H1 (cell line): ENCODE measurements at regions not wholly inside any gene's neighbourhood (a gene's known extent, or its start where the extent isn't known, plus 50 kb on each side); places are given as distances from the start of the nearest gene placed in this dataset.

Experiments
- CTCF ChIA-PET: fragments of 300-600 bp; sonication (Branson Sonifier 250); formaldehyde crosslinking; loops from one replicate; lab custom pipeline; 2021; ENCODE audit not compliant: partially characterized antibody; lab: Charles Lee
- POLR2A ChIA-PET: fragments of 300-600 bp; sonication (Branson Sonifier 250); formaldehyde crosslinking; loops from one replicate; lab custom pipeline; 2021; ENCODE audit warnings: inconsistent platforms; ENCODE audit not compliant: partially characterized antibody; lab: Charles Lee
- DNase-seq, 2 experiments: peaks; one replicate each; pipeline versions ENCODE4 v3.0.0 to v3.0.0-alpha.2; 2010 to 2022; ENCODE audit warnings: low spot score in 2 of 2, low read depth in 1 of 2, mixed read lengths in 1 of 2
- FAIRE-seq: peaks from 2 replicates; lab custom pipeline; 2011; peaks lifted over from hg19 to GRCh38; lab: Jason Lieb, UNC
- H2AFZ ChIP-seq: 2 replicates; pipeline ENCODE4 v1.8.1; 2012; ENCODE audit warnings: low read length, inconsistent platforms
- H2AK5ac ChIP-seq: 2 replicates; pipeline ENCODE4 v1.6.1; 2013; ENCODE audit warnings: low read depth, low read length
- H2BK120ac ChIP-seq: replicated peaks from 2 replicates; pipeline ENCODE3; 2013; ENCODE audit warnings: low read depth, low read length, inconsistent platforms
- H2BK12ac ChIP-seq: 2 replicates; pipeline ENCODE4 v1.6.1; 2013; ENCODE audit warnings: low read depth, low read length
- H2BK15ac ChIP-seq: 2 replicates; pipeline ENCODE4 v1.6.1; 2013; ENCODE audit warnings: low read length
- H2BK20ac ChIP-seq: 2 replicates; pipeline ENCODE4 v1.6.1; 2013; ENCODE audit warnings: low read length
- H2BK5ac ChIP-seq: 2 replicates; pipeline ENCODE4 v1.6.1; 2013; ENCODE audit warnings: low read depth, low read length
- H3K14ac ChIP-seq: 2 replicates; pipeline ENCODE4 v1.6.1; 2013; ENCODE audit warnings: inconsistent platforms; ENCODE audit not compliant: insufficient read length
- H3K18ac ChIP-seq: 2 replicates; pipeline ENCODE4 v1.6.1; 2013; ENCODE audit warnings: low read length; ENCODE audit errors: extremely low read depth
- H3K23ac ChIP-seq: 2 replicates; pipeline ENCODE4 v1.6.1; 2013; ENCODE audit warnings: inconsistent platforms; ENCODE audit not compliant: insufficient read length
- H3K23me2 ChIP-seq: 2 replicates; pipeline ENCODE4 v1.6.1; 2013; ENCODE audit warnings: low read depth, low read length
- H3K27ac ChIP-seq: 2 replicates; pipeline ENCODE4 v1.6.1; 2011; ENCODE audit warnings: low read depth, low read length, inconsistent platforms
- H3K27me3 ChIP-seq, 4 experiments: replicated peaks in 1 of 4; 1 replicate in 1 of 4; 2 replicates in 3 of 4; pipeline versions ENCODE4 v1.6.1 to v1.8.1; 2011 to 2013; ENCODE audit warnings: low read length in 3 of 4, mild to moderate bottlenecking in 3 of 4, inconsistent platforms in 2 of 4, mixed read lengths in 2 of 4, moderate library complexity in 1 of 4; ENCODE audit not compliant: control insufficient read depth in 3 of 4, insufficient read depth in 3 of 4; ENCODE audit errors: extremely low read depth in 1 of 4
- H3K36me3 ChIP-seq, 4 experiments: 2 replicates each; pipeline versions ENCODE4 v1.6.1 to v1.8.1; 2011 to 2013; ENCODE audit warnings: mild to moderate bottlenecking in 4 of 4, low read length in 3 of 4, moderate library complexity in 2 of 4, control low read depth in 1 of 4, inconsistent platforms in 1 of 4; ENCODE audit not compliant: insufficient read depth in 4 of 4, control insufficient read depth in 2 of 4
- H3K4ac ChIP-seq: replicated peaks from 2 replicates; pipeline ENCODE3; 2013; ENCODE audit warnings: low read length, low read depth, mixed read lengths, inconsistent platforms; ENCODE audit not compliant: insufficient read length
- H3K4me1 ChIP-seq, 4 experiments: replicated peaks in 1 of 4; 1 replicate in 1 of 4; 2 replicates in 3 of 4; pipeline versions ENCODE4 v1.6.1 to v1.8.1; 2011 to 2013; ENCODE audit warnings: low read length in 3 of 4, inconsistent platforms in 2 of 4, mixed read lengths in 1 of 4; ENCODE audit not compliant: insufficient read depth in 4 of 4, control insufficient read depth in 3 of 4
- H3K4me2 ChIP-seq, 2 experiments: 2 replicates each; pipeline versions ENCODE4 v1.6.1 to v1.8.1; 2011 to 2013; ENCODE audit warnings: low read depth in 2 of 2, low read length in 2 of 2, control low read depth in 1 of 2, inconsistent platforms in 1 of 2, mild to moderate bottlenecking in 1 of 2; ENCODE audit not compliant: insufficient read depth in 1 of 2
- H3K4me3 ChIP-seq, 4 experiments: fragments of 200-600, 300-600 bp in 1 of 4; sonication (generic), shearing (Covaris generic), sonication (Bioruptor Twin) in 1 of 4; 2 replicates each; pipeline versions ENCODE4 v1.5.1 to v1.8.1; 2011 to 2016; ENCODE audit warnings: low read length in 4 of 4, low read depth in 3 of 4, control low read depth in 2 of 4, inconsistent platforms in 2 of 4, mild to moderate bottlenecking in 2 of 4, mixed read lengths in 1 of 4, moderate library complexity in 1 of 4; ENCODE audit not compliant: insufficient read depth in 2 of 4; ENCODE audit errors: extremely low read depth in 1 of 4
- H3K56ac ChIP-seq: replicated peaks from 2 replicates; pipeline ENCODE3; 2013; ENCODE audit warnings: low read depth, mild to moderate bottlenecking, mixed read lengths, low read length, inconsistent platforms; ENCODE audit not compliant: insufficient read length
- H3K79me1 ChIP-seq: 2 replicates; pipeline ENCODE4 v1.6.1; 2013; ENCODE audit warnings: low read depth, low read length, control low read depth
- H3K79me2 ChIP-seq, 2 experiments: 2 replicates each; pipeline versions ENCODE4 v1.6.1 to v1.8.1; 2012 to 2013; ENCODE audit warnings: low read length in 2 of 2, mild to moderate bottlenecking in 2 of 2, inconsistent platforms in 1 of 2; ENCODE audit not compliant: insufficient read depth in 2 of 2, control insufficient read depth in 1 of 2
- H3K9ac ChIP-seq, 4 experiments: replicated peaks in 1 of 4; 1 replicate in 1 of 4; 2 replicates in 3 of 4; pipeline versions ENCODE4 v1.6.1 to v1.8.1; 2011 to 2013; ENCODE audit warnings: low read depth in 3 of 4, low read length in 3 of 4, control low read depth in 2 of 4, mild to moderate bottlenecking in 2 of 4, moderate library complexity in 2 of 4, inconsistent platforms in 1 of 4; ENCODE audit errors: extremely low read depth in 1 of 4
- H3K9me3 ChIP-seq, 2 experiments: 2 replicates each; pipeline versions ENCODE4 v1.6.1 to v1.8.1; 2012 to 2013; ENCODE audit warnings: mild to moderate bottlenecking in 2 of 2, moderate library complexity in 2 of 2, control low read depth in 1 of 2, inconsistent platforms in 1 of 2, low read depth in 1 of 2, low read length in 1 of 2, mixed read lengths in 1 of 2; ENCODE audit not compliant: insufficient read depth in 2 of 2
- H4K20me1 ChIP-seq, 2 experiments: replicated peaks in 1 of 2; 2 replicates each; pipeline versions ENCODE3 to v1.8.1; 2011 to 2013; ENCODE audit warnings: inconsistent platforms in 2 of 2, low read length in 2 of 2, mild to moderate bottlenecking in 1 of 2; ENCODE audit not compliant: insufficient read depth in 2 of 2, control insufficient read depth in 1 of 2
- H4K5ac ChIP-seq: 2 replicates; pipeline ENCODE4 v1.6.1; 2013; ENCODE audit warnings: low read length, low read depth, mixed read lengths, inconsistent platforms; ENCODE audit not compliant: insufficient read length
- H4K8ac ChIP-seq: 2 replicates; pipeline ENCODE4 v1.8.0; 2013; ENCODE audit warnings: mild to moderate bottlenecking, moderate library complexity, low read length, inconsistent platforms; ENCODE audit not compliant: insufficient read depth; ENCODE audit errors: extremely low read depth
- H4K91ac ChIP-seq: replicated peaks from 2 replicates; pipeline ENCODE3; 2013; ENCODE audit warnings: low read length, mixed read lengths, inconsistent platforms; ENCODE audit not compliant: insufficient read length
- BACH1 ChIP-seq: IDR thresholded peaks from 2 replicates; pipeline ENCODE4 v1.6.1; 2012; ENCODE audit warnings: low read length, improper control_type of control experiment
- CBX5 ChIP-seq: fragments of 300-800, 300-1000 bp; sonication (generic); IDR thresholded peaks from 2 replicates; pipeline ENCODE4 v1.7.1; 2016; ENCODE audit warnings: antibody characterized with exemption, low read length, low read depth
- TAF1 ChIP-seq: IDR thresholded peaks from 2 replicates; pipeline ENCODE4 v1.6.1; 2011; ENCODE audit warnings: mild to moderate bottlenecking, low read depth, low read length
- TEAD4 ChIP-seq: IDR thresholded peaks from 2 replicates; pipeline ENCODE4 v1.6.1; 2012; ENCODE audit warnings: low read depth, low read length, inconsistent platforms, mixed read lengths
- WGBS, 2 experiments: shearing (Covaris generic) in 1 of 2; methylation state at CpG; one replicate each; pipeline versions ENCODE4 v1.1.6 to v1.1.7; 2013 to 2015; ENCODE audit warnings: low lambda C conversion rate in 2 of 2, mixed read lengths in 2 of 2, inconsistent platforms in 1 of 2, low coverage in 1 of 2, missing lambda C conversion rate in 1 of 2; ENCODE audit not compliant: insufficient replicate concordance in 2 of 2, insufficient coverage in 1 of 2, insufficient read length in 1 of 2; ENCODE audit errors: extremely low coverage in 1 of 2, missing lambda C conversion rate in 1 of 2; 5-methylcytosine and 5-hydroxymethylcytosine counted together

DNA sequence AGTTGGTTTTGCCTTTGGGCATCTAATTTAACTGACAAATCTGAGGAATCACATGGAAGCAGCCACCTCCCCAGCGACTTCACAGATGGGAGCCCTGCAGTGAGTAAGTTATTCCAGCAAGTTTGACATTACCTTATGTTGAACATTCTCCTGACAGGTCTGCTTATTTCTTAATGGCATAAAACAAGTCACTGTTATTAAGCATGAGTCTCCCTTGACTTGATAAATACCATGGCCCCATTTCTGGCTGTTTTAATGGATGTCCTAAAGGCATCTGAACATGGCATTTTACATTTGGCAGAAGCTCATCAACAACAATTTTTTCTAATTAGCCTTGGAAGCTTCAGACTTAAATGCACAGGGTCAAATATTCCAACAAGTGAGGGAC is 92.6 kb upstream of the CREB1 start:
- FAIRE-seq, result no peak
- no peaks in the 10 kb centered on the region for H3K23me2 ChIP-seq
- no peak overlapping the region for H2BK20ac ChIP-seq
- H2BK15ac ChIP-seq, result no peak overlapping the region
- no peak overlapping the region for H3K4me3 ChIP-seq
- H3K4ac ChIP-seq, result no peak overlapping the region
- H3K23ac ChIP-seq, result no peak overlapping the region
- no peak overlapping the region for H3K56ac ChIP-seq
- no peak overlapping the region for H3K27ac ChIP-seq
- DNase-seq, result no peak
- no peaks in the 10 kb centered on the region for H4K20me1 ChIP-seq
- H3K9ac ChIP-seq, result no peak overlapping the region
- H4K8ac ChIP-seq, result no peak overlapping the region
- H2AK5ac ChIP-seq, result no peak overlapping the region
- ChIA-PET POLR2A (no interaction called here), CTCF (interaction anchor here (0.6 kb wide), 1 partner anchor 471 kb away, joined by 4 read pairs; no protein-coding TSS in a partner anchor)
- H3K14ac ChIP-seq, result no peak overlapping the region
- H2BK5ac ChIP-seq, result no peak overlapping the region
- no peaks in the 10 kb centered on the region for H3K36me3 ChIP-seq
- no peak overlapping the region for H3K4me2 ChIP-seq
- no peaks in the 10 kb centered on the region for H3K4me1 ChIP-seq
- H3K79me2 ChIP-seq, result no peaks in the 10 kb centered on the region
- no peak overlapping the region for H3K18ac ChIP-seq
- H2BK120ac ChIP-seq, result no peak overlapping the region
- no peak for TF ChIP-seq TEAD4
- TF ChIP-seq TAF1, result no peak
- TF ChIP-seq BACH1, result no peak
- TF ChIP-seq CBX5, result no peak
- WGBS, 2 experiments, result 89% methylated on average over 1 of the region's 1 CpG; no CpG with 5 or more reads in 1 of the 2 experiments
- no peak overlapping the region for H2BK12ac ChIP-seq
- H4K91ac ChIP-seq, result no peak overlapping the region
- H3K79me1 ChIP-seq, result no peaks in the 10 kb centered on the region
- H3K9me3 ChIP-seq, result no peaks in the 10 kb centered on the region
- H2AFZ ChIP-seq, result no peak overlapping the region
- H3K27me3 ChIP-seq, result no peaks in the 10 kb centered on the region
- no peak overlapping the region for H4K5ac ChIP-seq
